ENCODE measurements at regions not wholly inside any gene's neighbourhood (a gene's known extent, or its start where the extent isn't known, plus 50 kb on each side); places are given as distances from the start of the nearest gene placed in this dataset.

DNA sequence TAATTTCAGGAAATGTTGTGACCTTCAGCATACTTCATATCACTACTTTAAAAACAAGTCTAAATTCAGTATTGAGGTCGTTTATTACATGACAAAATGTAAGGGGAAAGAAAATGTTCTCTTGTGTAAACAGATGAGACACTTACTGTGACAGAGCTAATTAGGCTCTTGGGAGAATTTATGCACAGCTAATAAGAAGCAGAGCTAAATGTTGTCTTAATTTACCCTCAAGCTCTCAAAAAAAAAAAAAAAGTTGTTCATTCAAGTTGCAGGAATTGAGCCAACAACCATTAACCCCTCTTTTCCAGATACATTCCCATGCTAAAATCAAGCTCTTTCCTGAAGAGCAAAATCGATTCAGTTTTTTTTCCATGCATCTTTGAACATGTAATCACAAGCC is 1419.4 kb downstream of the FSCB start:
- TF ChIP-seq POLR2A (IDR thresholded peaks at IDR 0.05), result no peak
- TF ChIP-seq, protein P1, sequence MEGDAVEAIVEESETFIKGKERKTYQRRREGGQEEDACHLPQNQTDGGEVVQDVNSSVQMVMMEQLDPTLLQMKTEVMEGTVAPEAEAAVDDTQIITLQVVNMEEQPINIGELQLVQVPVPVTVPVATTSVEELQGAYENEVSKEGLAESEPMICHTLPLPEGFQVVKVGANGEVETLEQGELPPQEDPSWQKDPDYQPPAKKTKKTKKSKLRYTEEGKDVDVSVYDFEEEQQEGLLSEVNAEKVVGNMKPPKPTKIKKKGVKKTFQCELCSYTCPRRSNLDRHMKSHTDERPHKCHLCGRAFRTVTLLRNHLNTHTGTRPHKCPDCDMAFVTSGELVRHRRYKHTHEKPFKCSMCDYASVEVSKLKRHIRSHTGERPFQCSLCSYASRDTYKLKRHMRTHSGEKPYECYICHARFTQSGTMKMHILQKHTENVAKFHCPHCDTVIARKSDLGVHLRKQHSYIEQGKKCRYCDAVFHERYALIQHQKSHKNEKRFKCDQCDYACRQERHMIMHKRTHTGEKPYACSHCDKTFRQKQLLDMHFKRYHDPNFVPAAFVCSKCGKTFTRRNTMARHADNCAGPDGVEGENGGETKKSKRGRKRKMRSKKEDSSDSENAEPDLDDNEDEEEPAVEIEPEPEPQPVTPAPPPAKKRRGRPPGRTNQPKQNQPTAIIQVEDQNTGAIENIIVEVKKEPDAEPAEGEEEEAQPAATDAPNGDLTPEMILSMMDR (IDR thresholded peaks at IDR 0.05), result no peak
